ENCODE measurements at regions not wholly inside any gene's neighbourhood (a gene's known extent, or its start where the extent isn't known, plus 50 kb on each side); places are given as distances from the start of the nearest gene placed in this dataset.

DNA sequence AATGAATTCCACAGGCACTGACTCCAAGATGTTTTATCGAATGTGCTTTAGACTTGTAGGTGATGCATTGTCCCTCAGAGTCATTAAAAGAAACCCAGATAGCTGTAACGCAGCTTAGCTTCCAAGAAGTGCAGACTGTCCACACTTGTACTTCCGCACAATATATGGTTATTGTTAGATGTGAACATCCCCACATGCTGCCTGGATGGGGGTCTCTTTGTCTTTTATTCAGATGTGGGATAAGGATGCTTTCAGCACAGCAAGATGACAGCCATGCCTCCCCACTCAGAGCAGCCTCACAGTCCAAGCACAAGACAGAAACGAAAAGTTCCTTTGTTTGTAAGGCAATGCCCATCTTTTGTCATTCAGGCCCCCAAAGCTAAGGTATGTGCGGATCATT lies 416.6 kb downstream of the HRH4 start:
- no peak for TF ChIP-seq EZH2phosphoT487 (IDR thresholded peaks at IDR 0.05; ENCODE audit: borderline replicate concordance, low read depth, low read length)
- no peak for TF ChIP-seq CTCF (conservative IDR thresholded peaks at IDR 0.05; ENCODE audit: low read length)
- intact Hi-C loops (cut with micrococcal nuclease; ENCODE audit: unreplicated experiment): loop anchor here (5.0 to 10.0 kb wide), 3 partner anchors 475 to 1018 kb away; partner anchors contain the start of gene ZNF521
- BruUV-seq (replicated peaks): no TSS peak

DNA sequence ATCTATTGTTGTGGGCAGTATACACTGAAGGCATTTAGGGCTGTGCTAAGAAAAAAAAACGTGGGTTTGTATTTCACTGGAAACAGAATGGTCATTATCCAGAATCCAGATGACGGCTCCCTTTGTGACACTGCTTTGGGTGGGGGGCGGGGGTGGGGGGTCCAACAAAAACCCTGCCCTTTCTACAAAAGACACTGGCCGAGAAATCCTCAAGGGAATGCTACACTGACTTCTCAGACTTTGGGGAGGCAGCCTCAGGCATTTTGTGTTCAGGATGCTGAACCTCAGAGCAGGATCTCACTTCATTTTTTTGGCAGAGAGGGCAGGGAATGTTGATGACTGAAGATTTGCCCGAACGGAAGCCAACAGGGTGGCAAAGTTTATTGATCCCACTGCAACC lies 417.1 kb downstream of the HRH4 start:
- TF ChIP-seq EZH2phosphoT487 (IDR thresholded peaks at IDR 0.05; ENCODE audit: borderline replicate concordance, low read depth, low read length) (no peak), CTCF (conservative IDR thresholded peaks at IDR 0.05; ENCODE audit: low read length) (no peak)
- no peaks in the 10 kb centered on the region for H3K9me3 ChIP-seq (ENCODE audit: low read length)
- CTCF ChIA-PET (ENCODE audit: unreplicated experiment): no interaction called here
- POLR2A ChIA-PET: interaction anchor here (0.7 kb wide), 2 partner anchors 136 to 496 kb away, joined by 3 read pairs; no protein-coding TSS in a partner anchor
- intact Hi-C loops (cut with micrococcal nuclease; ENCODE audit: unreplicated experiment): loop anchor here (5.0 to 10.0 kb wide), 3 partner anchors 475 to 1017 kb away; partner anchors contain the start of gene ZNF521
- no peak overlapping the region for H3K4me3 ChIP-seq (ENCODE audit: low read depth, low read length, poor library complexity, severe bottlenecking)
- no peak overlapping the region for H3K4me2 ChIP-seq (ENCODE audit: low read length)
- no peak for DNase-seq (ENCODE audit: low spot score)
- H3K27ac ChIP-seq (ENCODE audit: low read depth, low read length, poor library complexity, severe bottlenecking): no peak overlapping the region
- H3K4me1 ChIP-seq (ENCODE audit: insufficient read depth, low read length, poor library complexity, severe bottlenecking): no peaks in the 10 kb centered on the region
- no peak overlapping the region for H2AFZ ChIP-seq (ENCODE audit: low read length)
- no peaks in the 10 kb centered on the region for H3K36me3 ChIP-seq (ENCODE audit: insufficient read depth, low read length)
- BruUV-seq (replicated peaks): no TSS peak
- no peaks in the 10 kb centered on the region for H3K9me2 ChIP-seq (ENCODE audit: insufficient read depth, low read length)
- H4K20me1 ChIP-seq (ENCODE audit: insufficient read depth, low read length): no peaks in the 10 kb centered on the region
- no peaks in the 10 kb centered on the region for H3K79me2 ChIP-seq (ENCODE audit: insufficient read depth, low read depth, low read length)

More for the DNA sequence above, 416.6 kb downstream of the HRH4 start:
- H3K9me3 ChIP-seq (ENCODE audit: low read length): no peaks in the 10 kb centered on the region
- no peak overlapping the region for H3K27ac ChIP-seq (ENCODE audit: low read depth, low read length, poor library complexity, severe bottlenecking)
- no peaks in the 10 kb centered on the region for H3K79me2 ChIP-seq (ENCODE audit: insufficient read depth, low read depth, low read length)
- no peak overlapping the region for H3K4me3 ChIP-seq (ENCODE audit: low read depth, low read length, poor library complexity, severe bottlenecking)
- no peak for DNase-seq (ENCODE audit: low spot score)
- H3K4me2 ChIP-seq (ENCODE audit: low read length): no peak overlapping the region
- no peaks in the 10 kb centered on the region for H3K4me1 ChIP-seq (ENCODE audit: insufficient read depth, low read length, poor library complexity, severe bottlenecking)
- CTCF ChIA-PET (ENCODE audit: unreplicated experiment): no interaction called here
- POLR2A ChIA-PET: interaction anchor here (0.7 kb wide), 3 partner anchors 28 to 497 kb away, joined by 3 to 6 read pairs (median 3); no protein-coding TSS in a partner anchor
- H2AFZ ChIP-seq (ENCODE audit: low read length): no peak overlapping the region
- no peaks in the 10 kb centered on the region for H4K20me1 ChIP-seq (ENCODE audit: insufficient read depth, low read length)
- H3K36me3 ChIP-seq (ENCODE audit: insufficient read depth, low read length): no peaks in the 10 kb centered on the region
- no peaks in the 10 kb centered on the region for H3K9me2 ChIP-seq (ENCODE audit: insufficient read depth, low read length)

DNA sequence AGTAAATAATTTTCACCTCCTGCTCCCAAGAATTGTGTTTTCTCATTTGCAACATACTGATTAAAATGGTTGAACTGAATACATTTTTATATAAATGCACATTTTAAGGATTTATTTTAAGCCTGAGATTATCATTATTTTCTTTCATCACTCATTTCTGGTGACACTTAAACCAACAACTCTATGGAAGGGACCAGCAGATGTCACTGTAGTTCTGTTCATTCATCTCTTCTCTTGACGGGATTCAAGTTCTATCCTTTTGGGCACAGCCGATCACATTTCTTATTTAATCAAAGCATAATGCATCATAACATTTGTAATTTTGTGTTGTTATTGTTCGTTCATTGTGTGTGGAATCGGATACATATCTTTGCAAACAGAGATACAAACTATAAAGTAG lies 417.9 kb downstream of the HRH4 start:
- BruUV-seq (replicated peaks): no TSS peak
- Histone ChIP-seq H3K9me2 (ENCODE audit: insufficient read depth, low read length) (no peaks in the 10 kb centered on the region), H2AFZ (ENCODE audit: low read length) (no peak overlapping the region), H4K20me1 (ENCODE audit: insufficient read depth, low read length) (no peaks in the 10 kb centered on the region), H3K4me1 (ENCODE audit: insufficient read depth, low read length, poor library complexity, severe bottlenecking) (no peaks in the 10 kb centered on the region), H3K4me2 (ENCODE audit: low read length) (no peak overlapping the region), H3K36me3 (ENCODE audit: insufficient read depth, low read length) (no peaks in the 10 kb centered on the region), H3K4me3 (ENCODE audit: low read depth, low read length, poor library complexity, severe bottlenecking) (no peak overlapping the region), H3K79me2 (ENCODE audit: insufficient read depth, low read depth, low read length) (no peaks in the 10 kb centered on the region), H3K9me3 (ENCODE audit: low read length) (no peaks in the 10 kb centered on the region), H3K27ac (ENCODE audit: low read depth, low read length, poor library complexity, severe bottlenecking) (no peak overlapping the region)
- TF ChIP-seq EZH2phosphoT487 (IDR thresholded peaks at IDR 0.05; ENCODE audit: borderline replicate concordance, low read depth, low read length) (no peak), CTCF (conservative IDR thresholded peaks at IDR 0.05; ENCODE audit: low read length) (peak; percentile 92)
- ChIA-PET POLR2A (no interaction called here), CTCF (ENCODE audit: unreplicated experiment) (no interaction called here)
- peak; percentile 61 for DNase-seq (ENCODE audit: low spot score)
- intact Hi-C loops (cut with micrococcal nuclease; ENCODE audit: unreplicated experiment): loop anchor here (5.0 to 10.0 kb wide), 3 partner anchors 474 to 1017 kb away; partner anchors contain the start of gene ZNF521

Measured in OCI-LY7 (cell line).